GM19099 (cell line): ENCODE measurements at regions not wholly inside any gene's neighbourhood (a gene's known extent, or its start where the extent isn't known, plus 50 kb on each side); places are given as distances from the start of the nearest gene placed in this dataset.

Experiments
- POLR2A ChIP-seq: IDR thresholded peaks from 3 replicates; pipeline ENCODE4 v1.6.1; 2011; ENCODE audit warnings: low read depth; ENCODE audit not compliant: insufficient read length; ENCODE audit errors: extremely low read depth

DNA sequence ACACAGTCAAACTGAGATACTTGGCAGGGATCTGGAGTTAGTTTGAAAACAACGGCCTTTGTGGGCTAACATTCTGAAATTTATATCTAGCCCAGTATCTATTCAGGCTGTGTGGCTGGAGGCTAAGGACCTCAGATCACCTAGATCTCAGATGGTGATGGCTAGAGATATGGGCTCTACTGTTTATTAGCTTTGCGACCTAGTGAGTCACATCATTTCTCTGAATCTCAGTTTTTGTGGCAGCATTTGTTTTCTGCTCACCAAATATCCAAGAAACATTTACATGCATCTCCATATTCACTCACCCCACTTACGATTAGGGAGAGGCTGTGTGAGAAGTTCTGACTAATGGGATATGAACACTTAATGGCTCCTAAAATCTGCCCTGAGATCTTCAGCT is 503.9 kb downstream of the KIF20B start:
- no peak for TF ChIP-seq POLR2A

DNA sequence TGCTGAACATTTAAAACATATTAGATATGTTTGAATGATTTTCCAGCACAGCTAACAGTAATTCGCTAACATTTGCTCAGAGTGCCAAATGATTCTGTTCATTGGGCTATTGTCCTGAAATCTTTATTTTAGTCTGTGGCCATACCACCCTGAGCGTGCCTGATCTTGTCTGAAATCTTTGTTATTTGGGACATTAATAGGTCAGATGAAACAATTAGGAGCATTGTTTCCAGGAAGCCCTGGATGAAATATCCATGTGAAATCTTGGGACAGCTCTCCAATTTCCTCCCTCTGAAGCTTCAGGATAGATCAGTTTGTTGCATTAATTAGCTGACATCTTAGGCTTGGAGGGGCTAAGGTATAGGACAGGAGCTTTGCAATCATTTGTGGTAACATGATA is 512.0 kb downstream of the KIF20B start:
- no peak for TF ChIP-seq POLR2A

DNA sequence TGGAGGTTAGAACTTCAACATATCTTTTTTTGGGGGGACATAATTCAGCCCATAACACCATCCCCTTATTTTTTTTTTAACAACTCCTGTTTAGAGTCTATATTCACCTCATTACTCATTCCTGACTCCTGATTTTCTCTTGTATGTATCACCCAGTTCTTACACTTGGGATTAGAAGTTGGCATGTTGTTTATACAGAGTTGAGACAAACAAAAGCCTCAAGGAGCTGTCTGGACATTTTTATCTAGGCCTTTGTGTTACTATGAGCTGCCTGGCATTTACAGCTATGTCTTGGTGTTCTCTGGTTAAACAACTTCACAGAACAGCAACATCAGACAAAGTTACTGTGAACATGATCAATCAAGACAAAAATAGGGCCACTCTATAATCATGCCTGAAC is 517.5 kb downstream of the KIF20B start:
- no peak for TF ChIP-seq POLR2A

DNA sequence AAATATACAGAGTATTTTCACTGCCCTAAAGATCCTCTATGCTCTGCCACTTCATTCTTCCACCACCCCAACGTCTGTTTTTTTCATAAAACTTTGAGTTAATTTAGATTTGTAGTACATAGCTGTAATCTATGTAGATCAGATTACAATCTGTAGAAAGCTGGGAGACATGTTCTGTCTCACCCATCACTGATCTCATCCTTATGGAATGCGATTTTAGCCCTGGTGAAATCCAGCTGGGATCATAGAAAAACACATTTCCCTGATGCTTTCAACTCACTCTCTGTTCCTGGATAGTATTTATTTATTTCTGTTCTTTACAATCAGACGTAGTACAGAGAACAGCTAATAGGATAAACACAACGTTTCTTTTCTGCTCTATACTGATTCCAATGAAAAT is 521.0 kb downstream of the KIF20B start:
- no peak for TF ChIP-seq POLR2A

DNA sequence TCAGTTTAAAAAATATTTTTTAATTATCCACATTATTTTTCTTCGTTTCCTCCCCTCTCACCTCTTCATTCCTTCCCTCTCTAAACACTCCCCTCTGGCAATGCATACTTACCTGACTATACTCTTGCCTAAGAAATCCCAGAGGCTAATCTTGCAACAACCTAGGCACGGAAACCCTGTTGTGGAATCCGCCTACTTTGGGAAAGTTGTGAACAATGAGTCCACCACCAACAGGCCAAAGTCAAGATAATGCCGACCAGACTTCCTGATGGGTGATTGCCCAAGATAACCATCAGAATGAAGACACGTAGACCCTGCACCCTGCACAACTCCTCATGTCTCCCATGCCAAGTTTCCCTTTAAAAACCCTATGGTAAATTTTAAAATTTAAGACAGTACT is 521.5 kb downstream of the KIF20B start:
- TF ChIP-seq POLR2A: no peak

DNA sequence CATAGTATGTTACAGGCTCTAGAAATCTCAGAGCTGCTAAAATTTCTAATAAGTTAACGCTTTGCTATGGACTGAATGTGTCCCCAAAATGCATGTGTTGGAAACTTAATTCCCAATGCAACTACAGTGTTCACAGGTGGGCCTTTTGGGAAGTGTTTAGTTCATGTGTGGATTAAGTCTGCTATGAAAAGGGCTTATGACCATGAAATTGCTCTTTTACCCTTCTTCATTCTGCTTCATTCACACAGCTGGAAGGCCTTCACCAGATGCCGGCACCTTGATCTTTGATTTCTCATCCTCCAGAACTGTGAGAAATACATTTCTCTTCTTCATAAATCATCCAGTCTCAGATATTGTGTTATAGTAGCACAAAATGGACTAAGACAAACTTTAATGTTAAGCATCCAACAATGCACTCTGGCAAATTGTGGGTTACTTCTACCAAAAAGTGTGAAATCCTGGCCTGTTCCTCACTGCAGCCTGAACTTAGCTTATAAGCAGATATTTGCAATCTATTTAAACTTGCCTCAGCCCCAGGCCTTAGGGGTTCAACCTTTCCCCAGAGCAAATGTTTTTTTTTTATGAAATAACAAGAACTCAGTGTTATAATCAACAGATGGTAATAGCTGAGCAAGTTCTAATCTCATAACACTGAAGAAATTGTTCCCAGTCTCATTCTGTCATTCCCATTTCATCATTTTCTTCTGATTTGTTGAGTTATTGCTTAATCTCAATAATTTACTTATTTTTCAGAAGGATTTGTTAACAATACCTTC is 523.6 kb downstream of the KIF20B start:
- no peak for TF ChIP-seq POLR2A

DNA sequence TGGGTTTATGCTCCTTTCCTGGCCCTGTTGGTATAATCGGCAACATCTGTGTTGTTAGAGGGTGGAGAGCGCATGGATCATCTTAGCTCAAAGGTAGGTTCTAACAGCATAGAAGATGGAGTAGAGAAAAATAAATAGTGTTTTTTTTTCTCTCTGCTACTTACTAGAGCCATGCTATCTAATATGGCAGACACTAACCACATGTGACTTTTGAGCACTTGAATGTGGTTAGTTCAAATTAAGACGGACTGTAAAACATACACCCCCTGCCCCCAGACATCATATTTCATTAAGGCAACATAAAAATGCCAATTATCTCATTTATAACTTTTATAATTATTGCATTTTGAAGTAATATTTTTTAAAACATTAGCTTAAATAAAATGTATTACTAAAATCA is 525.1 kb downstream of the KIF20B start:
- TF ChIP-seq POLR2A: no peak

DNA sequence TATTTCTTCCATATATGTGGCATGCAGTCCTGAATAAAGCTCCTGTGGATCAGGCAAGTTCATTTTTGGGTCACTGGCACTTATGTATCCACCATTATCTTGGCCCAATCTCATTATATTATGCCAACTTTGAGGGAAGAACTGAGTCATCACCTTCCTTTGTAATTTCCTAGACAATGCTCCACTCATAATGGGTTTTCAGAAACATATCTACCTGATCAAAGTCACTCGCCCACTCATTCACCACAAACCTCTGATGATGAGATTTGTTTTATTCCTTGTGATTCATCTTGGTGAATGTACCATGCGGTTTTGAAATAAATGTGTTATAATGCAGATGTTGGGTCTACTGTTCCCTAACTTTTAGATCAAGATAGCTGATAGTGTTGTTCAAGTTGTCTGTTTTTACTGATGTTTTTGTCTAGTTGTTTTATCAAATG is 525.8 kb downstream of the KIF20B start:
- no peak for TF ChIP-seq POLR2A

DNA sequence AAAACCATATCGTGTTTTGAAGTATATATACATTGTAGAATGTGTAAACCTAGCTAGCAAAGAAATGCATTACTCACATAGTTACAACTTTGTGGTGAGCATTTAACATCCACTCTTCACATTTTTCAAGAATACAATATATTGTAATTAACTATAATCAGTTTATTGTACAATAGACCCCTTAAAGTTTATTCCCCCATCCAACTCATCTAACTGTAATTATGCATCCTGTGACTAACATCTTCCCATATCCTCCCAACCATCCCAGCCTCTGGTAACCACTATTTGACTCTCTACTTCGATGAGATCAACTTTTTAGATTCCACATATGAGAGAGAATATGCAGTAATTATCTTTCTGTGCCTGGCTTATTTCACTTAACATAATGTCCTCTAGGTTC is 526.4 kb downstream of the KIF20B start:
- no peak for TF ChIP-seq POLR2A

DNA sequence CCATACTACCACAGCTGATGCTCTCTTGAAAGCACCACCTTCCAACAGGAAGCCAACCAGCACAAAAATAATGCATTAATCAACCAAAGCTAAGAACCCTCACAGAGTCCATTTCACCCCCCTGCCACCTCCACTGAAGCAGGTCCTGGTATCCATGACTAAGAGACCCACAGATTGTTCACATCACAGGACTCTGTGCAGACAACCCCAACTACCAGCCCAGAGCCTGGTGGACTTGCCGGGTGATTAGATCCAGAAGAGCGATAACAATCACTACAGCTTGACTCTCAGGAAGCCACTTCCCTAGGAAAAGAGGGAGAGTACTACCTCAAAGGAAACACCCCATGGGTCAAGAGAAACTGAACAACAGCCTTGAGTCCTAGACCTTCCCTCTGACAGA is 528.1 kb downstream of the KIF20B start:
- no peak for TF ChIP-seq POLR2A

DNA sequence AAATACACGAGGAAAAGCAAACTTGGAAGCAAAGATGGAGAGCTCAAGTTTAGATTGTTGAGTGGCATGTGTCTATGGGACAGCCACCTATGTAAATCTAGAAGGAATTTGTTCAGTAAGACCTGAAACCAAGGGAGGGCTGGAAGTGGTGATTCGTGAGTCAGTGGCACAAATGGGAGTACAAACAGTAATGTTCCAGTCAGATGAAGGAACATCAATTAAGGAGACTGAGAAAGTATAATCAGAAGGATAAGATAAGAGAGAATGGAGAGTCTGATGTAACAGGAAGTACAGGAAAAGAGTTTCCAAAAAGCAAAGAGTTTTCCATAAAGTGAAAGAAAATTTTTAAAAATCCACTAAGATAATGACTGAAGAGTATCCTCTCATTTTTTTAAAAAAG is 544.2 kb downstream of the KIF20B start:
- TF ChIP-seq POLR2A: no peak

DNA sequence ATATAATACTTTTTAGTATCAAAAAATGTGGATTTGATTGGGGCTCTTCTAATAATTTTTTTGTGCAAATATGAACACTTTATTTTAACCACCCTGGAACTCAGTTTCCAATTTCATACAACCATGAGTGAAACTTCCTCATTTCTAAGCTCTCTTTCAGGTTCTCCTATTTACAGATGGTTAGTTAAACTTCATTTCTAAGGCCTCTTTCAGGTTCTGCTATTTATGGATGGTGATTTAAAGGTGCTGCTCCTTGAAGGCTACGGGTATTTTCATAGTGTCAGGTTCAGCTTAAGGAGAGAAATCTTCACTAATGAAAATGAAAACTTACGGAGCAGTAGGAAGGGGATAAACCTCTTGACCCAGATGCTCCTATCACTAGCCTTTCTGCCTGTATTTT is 568.3 kb downstream of the KIF20B start:
- TF ChIP-seq POLR2A: no peak

DNA sequence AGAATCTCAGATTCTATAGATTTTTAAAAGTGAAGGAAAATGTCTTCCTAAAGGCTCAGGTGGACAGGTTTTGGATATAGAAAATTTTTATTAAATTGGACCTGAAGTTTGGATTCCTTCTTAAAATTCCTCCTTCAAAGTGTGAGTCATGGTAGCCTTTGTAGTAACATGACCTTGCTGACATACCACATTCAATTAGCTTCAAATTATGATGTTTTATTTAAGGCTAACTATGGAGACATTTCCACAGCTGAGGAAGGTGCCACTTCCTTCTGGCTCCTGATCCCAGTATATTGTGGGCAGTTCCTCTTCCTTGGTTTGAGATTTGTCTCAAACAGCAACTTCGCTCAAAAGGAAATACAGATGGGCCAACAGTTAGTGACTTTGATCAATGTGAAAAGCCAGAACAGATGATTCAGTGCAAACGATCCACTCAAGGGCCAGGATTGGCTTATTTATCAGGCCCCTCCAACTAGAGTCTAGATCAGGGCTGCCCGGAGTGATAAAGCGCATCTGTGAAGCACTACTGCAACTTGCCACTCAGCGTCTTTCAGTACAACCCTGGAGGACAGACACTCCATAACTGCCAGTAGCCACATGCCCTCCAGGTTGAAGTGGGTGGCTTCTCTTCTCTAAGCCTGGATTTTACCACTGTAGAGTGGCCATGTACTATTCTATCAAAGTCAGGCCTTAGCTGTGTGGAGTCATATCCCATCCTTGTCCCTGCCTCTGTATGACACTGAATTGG is 573.5 kb downstream of the KIF20B start:
- TF ChIP-seq POLR2A: no peak

DNA sequence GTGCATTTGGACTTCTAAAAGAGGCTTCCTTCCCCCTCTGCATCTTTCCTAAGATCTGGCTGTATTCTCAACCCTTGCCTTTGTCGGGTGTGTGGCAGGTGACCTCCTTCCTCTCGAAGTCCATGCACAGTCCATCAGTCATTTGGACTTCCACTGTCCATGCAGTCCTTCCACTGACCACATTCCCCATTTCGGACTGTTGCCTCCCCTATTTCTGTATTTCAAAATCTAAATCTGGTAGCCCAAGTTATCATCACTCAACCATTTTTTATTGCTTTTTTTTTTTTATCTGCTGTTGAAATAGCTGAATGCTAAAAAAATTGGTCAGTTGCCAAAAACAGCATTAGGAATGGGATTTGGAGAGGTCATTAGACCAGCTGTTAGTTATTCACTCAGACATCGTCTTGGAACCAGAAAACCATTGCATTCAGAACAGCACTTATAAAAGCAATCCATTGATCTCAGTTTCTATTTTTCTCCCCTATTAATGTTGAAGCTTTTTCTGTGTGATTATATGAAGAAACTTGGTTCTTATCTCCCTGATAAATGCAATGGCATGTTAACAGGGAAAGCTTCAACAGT is 575.6 kb downstream of the KIF20B start:
- no peak for TF ChIP-seq POLR2A

DNA sequence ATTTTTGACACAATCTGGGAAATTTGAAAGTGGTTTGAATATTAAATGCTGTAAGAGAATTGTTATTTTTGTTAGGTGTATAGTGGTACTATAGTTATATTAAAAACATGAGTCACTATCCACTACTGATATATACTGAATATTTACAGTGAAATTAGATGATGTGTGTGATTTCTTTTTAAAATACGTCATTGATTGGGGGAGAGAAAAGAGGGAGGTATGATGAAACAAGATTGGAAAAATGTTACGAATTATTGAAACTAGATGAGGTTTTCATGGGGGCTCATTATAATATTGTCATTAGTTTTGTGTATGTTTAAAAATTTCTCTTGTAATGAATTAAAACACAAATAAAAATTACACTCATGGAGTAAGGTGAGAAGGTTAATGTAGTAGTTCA is 571.4 kb downstream of the HTR7 start:
- TF ChIP-seq POLR2A: no peak

DNA sequence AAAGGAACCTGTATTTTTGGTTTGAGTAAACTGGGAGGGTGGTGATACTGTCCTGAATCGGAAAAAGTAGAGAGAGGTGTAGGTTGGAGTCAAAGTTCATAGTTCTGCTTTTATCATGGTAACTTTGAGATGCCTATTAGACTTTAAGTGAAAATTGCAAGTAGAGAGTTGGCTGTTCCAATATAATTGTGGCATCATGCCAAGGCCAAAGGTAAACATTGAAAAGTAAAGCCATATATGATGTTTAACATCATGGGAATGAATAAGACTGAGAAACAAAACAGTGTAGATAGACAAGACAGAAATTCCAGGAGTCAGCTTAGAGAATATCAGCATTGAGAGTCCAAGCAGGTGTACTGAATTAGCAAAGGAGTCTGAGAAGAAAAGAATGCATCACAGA is 570.9 kb downstream of the HTR7 start:
- no peak for TF ChIP-seq POLR2A
